ENCODE measurements at regions not wholly inside any gene's neighbourhood (a gene's known extent, or its start where the extent isn't known, plus 50 kb on each side); places are given as distances from the start of the nearest gene placed in this dataset.

GRCh38 chr12:30025317-30025716, 241.6 kb upstream of the TMTC1 start:
- in situ Hi-C loops (cut with HindIII; ENCODE audit: low pct_ligation_motif_present, low pct_unique_long_range_greater_than_20kb, low sequenced_read_pairs): no loop called here
- DNase-seq: no peak

- DNase-seq: no peak
- in situ Hi-C loops (cut with HindIII; ENCODE audit: low pct_ligation_motif_present, low pct_unique_long_range_greater_than_20kb, low sequenced_read_pairs): no loop called here
Observed at GRCh38 chr12:30023186-30023585, 239.4 kb upstream of the TMTC1 start.

- in situ Hi-C loops (cut with HindIII; ENCODE audit: low pct_ligation_motif_present, low pct_unique_long_range_greater_than_20kb, low sequenced_read_pairs): no loop called here
- no peak for DNase-seq
Observed at GRCh38 chr12:30021051-30021833, 237.5 kb upstream of the TMTC1 start.

- no peak for DNase-seq
- in situ Hi-C loops (cut with HindIII; ENCODE audit: low pct_ligation_motif_present, low pct_unique_long_range_greater_than_20kb, low sequenced_read_pairs): no loop called here
Observed at GRCh38 chr12:30019366-30020140, 235.8 kb upstream of the TMTC1 start.

GRCh38 chr12:30016540-30017055, 232.9 kb upstream of the TMTC1 start:
- in situ Hi-C loops (cut with HindIII; ENCODE audit: low pct_ligation_motif_present, low pct_unique_long_range_greater_than_20kb, low sequenced_read_pairs): no loop called here
- DNase-seq: no peak

GRCh38 chr12:30015631-30016337, 232.0 kb upstream of the TMTC1 start:
- in situ Hi-C loops (cut with HindIII; ENCODE audit: low pct_ligation_motif_present, low pct_unique_long_range_greater_than_20kb, low sequenced_read_pairs): no loop called here
- no peak for DNase-seq

GRCh38 chr12:30014991-30015390, 231.2 kb upstream of the TMTC1 start:
- in situ Hi-C loops (cut with HindIII; ENCODE audit: low pct_ligation_motif_present, low pct_unique_long_range_greater_than_20kb, low sequenced_read_pairs): no loop called here
- DNase-seq: no peak

- peak; percentile 6 for DNase-seq
- in situ Hi-C loops (cut with HindIII; ENCODE audit: low pct_ligation_motif_present, low pct_unique_long_range_greater_than_20kb, low sequenced_read_pairs): no loop called here
Observed at GRCh38 chr12:30012816-30013450, 229.2 kb upstream of the TMTC1 start.

GRCh38 chr12:30010071-30011052, 226.6 kb upstream of the TMTC1 start:
- in situ Hi-C loops (cut with HindIII; ENCODE audit: low pct_ligation_motif_present, low pct_unique_long_range_greater_than_20kb, low sequenced_read_pairs): no loop called here
- DNase-seq: no peak

- in situ Hi-C loops (cut with HindIII; ENCODE audit: low pct_ligation_motif_present, low pct_unique_long_range_greater_than_20kb, low sequenced_read_pairs): no loop called here
- no peak for DNase-seq
Observed at GRCh38 chr12:30006021-30006420, 222.3 kb upstream of the TMTC1 start.

- in situ Hi-C loops (cut with HindIII; ENCODE audit: low pct_ligation_motif_present, low pct_unique_long_range_greater_than_20kb, low sequenced_read_pairs): no loop called here
- no peak for DNase-seq
Observed at GRCh38 chr12:30003321-30003720, 219.6 kb upstream of the TMTC1 start.

GRCh38 chr12:30002677-30003076, 218.9 kb upstream of the TMTC1 start:
- in situ Hi-C loops (cut with HindIII; ENCODE audit: low pct_ligation_motif_present, low pct_unique_long_range_greater_than_20kb, low sequenced_read_pairs): no loop called here
- DNase-seq: no peak

- in situ Hi-C loops (cut with HindIII; ENCODE audit: low pct_ligation_motif_present, low pct_unique_long_range_greater_than_20kb, low sequenced_read_pairs): no loop called here
- no peak for DNase-seq
Observed at GRCh38 chr12:30000401-30000800, 216.7 kb upstream of the TMTC1 start.

- in situ Hi-C loops (cut with HindIII; ENCODE audit: low pct_ligation_motif_present, low pct_unique_long_range_greater_than_20kb, low sequenced_read_pairs): no loop called here
- DNase-seq: no peak
Observed at GRCh38 chr12:29996993-29997392, 213.3 kb upstream of the TMTC1 start.

GRCh38 chr12:29992366-29992765, 208.6 kb upstream of the TMTC1 start:
- no peak for DNase-seq
- in situ Hi-C loops (cut with HindIII; ENCODE audit: low pct_ligation_motif_present, low pct_unique_long_range_greater_than_20kb, low sequenced_read_pairs): no loop called here

- DNase-seq: no peak
- in situ Hi-C loops (cut with HindIII; ENCODE audit: low pct_ligation_motif_present, low pct_unique_long_range_greater_than_20kb, low sequenced_read_pairs): no loop called here
Observed at GRCh38 chr12:29991924-29992323, 208.2 kb upstream of the TMTC1 start.

GRCh38 chr12:29990971-29991370, 207.2 kb upstream of the TMTC1 start:
- in situ Hi-C loops (cut with HindIII; ENCODE audit: low pct_ligation_motif_present, low pct_unique_long_range_greater_than_20kb, low sequenced_read_pairs): no loop called here
- no peak for DNase-seq

GRCh38 chr12:29983851-29984250, 200.1 kb upstream of the TMTC1 start:
- no peak for DNase-seq
- in situ Hi-C loops (cut with HindIII; ENCODE audit: low pct_ligation_motif_present, low pct_unique_long_range_greater_than_20kb, low sequenced_read_pairs): no loop called here

Data from ACHN (cell line).